SKM-1 treated with dmso at 0.1 percent for 144 hours (cell line): ENCODE measurements at regions not wholly inside any gene's neighbourhood (a gene's known extent, or its start where the extent isn't known, plus 50 kb on each side); places are given as distances from the start of the nearest gene placed in this dataset.

ENCODE experiments used
- DNase-seq: peaks from one replicate; lab custom pipeline; 2025; ENCODE audit not compliant: unreplicated experiment; lab: John Stamatoyannopoulos, UW

- DNase-seq: no peak
Observed at GRCh38 chr4:23741681-23742191, 148.1 kb downstream of the PPARGC1A start.

GRCh38 chr4:23737571-23737970, 152.3 kb downstream of the PPARGC1A start:
- DNase-seq: no peak

- no peak for DNase-seq
Observed at GRCh38 chr4:23736466-23736865, 153.4 kb downstream of the PPARGC1A start.

GRCh38 chr4:23734000-23734399, 155.8 kb downstream of the PPARGC1A start:
- no peak for DNase-seq

- DNase-seq: no peak
Observed at GRCh38 chr4:23733476-23733875, 156.4 kb downstream of the PPARGC1A start.

- DNase-seq: no peak
Observed at GRCh38 chr4:23730998-23731397, 158.8 kb downstream of the PPARGC1A start.

- no peak for DNase-seq
Observed at GRCh38 chr4:23728971-23729370, 160.9 kb downstream of the PPARGC1A start.

- no peak for DNase-seq
Observed at GRCh38 chr4:23728393-23728792, 161.5 kb downstream of the PPARGC1A start.

- DNase-seq: no peak
Observed at GRCh38 chr4:23720556-23720955, 169.3 kb downstream of the PPARGC1A start.

- no peak for DNase-seq
Observed at GRCh38 chr4:23718435-23718834, 171.4 kb downstream of the PPARGC1A start.

GRCh38 chr4:23717528-23718248, 172.2 kb downstream of the PPARGC1A start:
- no peak for DNase-seq

GRCh38 chr4:23710298-23710697, 179.5 kb downstream of the PPARGC1A start:
- DNase-seq: no peak

GRCh38 chr4:23707652-23708026, 182.2 kb downstream of the PPARGC1A start:
- no peak for DNase-seq

- no peak for DNase-seq
Observed at GRCh38 chr4:23706972-23707651, 182.7 kb downstream of the PPARGC1A start.

- no peak for DNase-seq
Observed at GRCh38 chr4:23700197-23700596, 189.7 kb downstream of the PPARGC1A start.

- no peak for DNase-seq
Observed at GRCh38 chr4:23697722-23698121, 192.1 kb downstream of the PPARGC1A start.

GRCh38 chr4:23697001-23697528, 192.8 kb downstream of the PPARGC1A start:
- no peak for DNase-seq

GRCh38 chr4:23686169-23686897, 203.5 kb downstream of the PPARGC1A start:
- DNase-seq: no peak

GRCh38 chr4:23685471-23685870, 204.4 kb downstream of the PPARGC1A start:
- DNase-seq: no peak

- no peak for DNase-seq
Observed at GRCh38 chr4:23680671-23681518, 209.0 kb downstream of the PPARGC1A start.

- DNase-seq: no peak
Observed at GRCh38 chr4:23674694-23675093, 215.2 kb downstream of the PPARGC1A start.
